Mesendoderm (in vitro differentiated cells): ENCODE measurements at regions not wholly inside any gene's neighbourhood (a gene's known extent, or its start where the extent isn't known, plus 50 kb on each side); places are given as distances from the start of the nearest gene placed in this dataset.

Experiments
- DNase-seq: peaks from one replicate; pipeline ENCODE4 v3.0.0; 2013
- H2AK5ac ChIP-seq: 2 replicates; pipeline ENCODE4 v1.6.1; 2013; ENCODE audit warnings: low read length, inconsistent platforms
- H2BK120ac ChIP-seq: 2 replicates; pipeline ENCODE4 v1.6.1; 2013; ENCODE audit warnings: low read depth, mild to moderate bottlenecking, low read length, moderate library complexity, mixed read lengths
- H2BK15ac ChIP-seq: replicated peaks from 2 replicates; pipeline ENCODE4 v1.6.1; 2013; ENCODE audit warnings: low read depth, mild to moderate bottlenecking, moderate library complexity
- H2BK5ac ChIP-seq: 2 replicates; pipeline ENCODE4 v1.6.1; 2013; ENCODE audit warnings: low read length, inconsistent platforms
- H3K18ac ChIP-seq: 2 replicates; pipeline ENCODE4 v1.6.1; 2013; ENCODE audit warnings: mild to moderate bottlenecking, low read length, mixed read lengths
- H3K23ac ChIP-seq: one replicate; pipeline ENCODE4 v1.6.1; 2013; ENCODE audit warnings: low read length
- H3K27ac ChIP-seq: 2 replicates; pipeline ENCODE4 v1.5.1; 2013; ENCODE audit warnings: low read depth, mild to moderate bottlenecking, inconsistent platforms, low read length, moderate library complexity
- H3K27me3 ChIP-seq: 2 replicates; pipeline ENCODE4 v1.6.1; 2013; ENCODE audit warnings: low read length, control low read depth, mild to moderate bottlenecking, inconsistent platforms; ENCODE audit not compliant: insufficient read depth, poor library complexity
- H3K36me3 ChIP-seq: 2 replicates; pipeline ENCODE4 v1.6.1; 2013; ENCODE audit warnings: low read length, inconsistent platforms; ENCODE audit not compliant: control insufficient read depth, insufficient read depth
- H3K4ac ChIP-seq: one replicate; pipeline ENCODE4 v1.6.1; 2013; ENCODE audit warnings: low read depth, mild to moderate bottlenecking, low read length, moderate library complexity
- H3K4me1 ChIP-seq: 2 replicates; pipeline ENCODE4 v1.6.1; 2013; ENCODE audit warnings: low read depth, low read length, inconsistent platforms; ENCODE audit not compliant: control insufficient read depth
- H3K4me2 ChIP-seq: 2 replicates; pipeline ENCODE4 v1.6.1; 2013; ENCODE audit warnings: low read length
- H3K4me3 ChIP-seq: 2 replicates; pipeline ENCODE4 v1.5.1; 2013; ENCODE audit warnings: mild to moderate bottlenecking, low read length
- H3K56ac ChIP-seq: one replicate; pipeline ENCODE4 v1.6.1; 2013; ENCODE audit warnings: low read length
- H3K79me1 ChIP-seq: 2 replicates; pipeline ENCODE4 v1.6.1; 2013; ENCODE audit warnings: low read length, inconsistent platforms
- H3K79me2 ChIP-seq: 2 replicates; pipeline ENCODE4 v1.6.1; 2013; ENCODE audit warnings: mild to moderate bottlenecking, low read length; ENCODE audit not compliant: control insufficient read depth, insufficient read depth
- H3K9ac ChIP-seq: 2 replicates; pipeline ENCODE4 v1.6.1; 2013; ENCODE audit warnings: low read length, inconsistent platforms
- H4K5ac ChIP-seq: one replicate; pipeline ENCODE4 v1.6.1; 2013; ENCODE audit warnings: low read length
- H4K8ac ChIP-seq: one replicate; pipeline ENCODE4 v1.6.1; 2013; ENCODE audit warnings: low read depth, mild to moderate bottlenecking, control low read depth, low read length, moderate library complexity
- WGBS: extraction: QIAGEN DNeasy Blood & Tissue Kit; methylation state at CpG from one replicate; pipeline ENCODE4 v1.1.7; 2013; ENCODE audit warnings: low lambda C conversion rate, missing lambda C conversion rate; ENCODE audit not compliant: insufficient coverage; ENCODE audit errors: extremely low coverage; 5-methylcytosine and 5-hydroxymethylcytosine counted together

DNA sequence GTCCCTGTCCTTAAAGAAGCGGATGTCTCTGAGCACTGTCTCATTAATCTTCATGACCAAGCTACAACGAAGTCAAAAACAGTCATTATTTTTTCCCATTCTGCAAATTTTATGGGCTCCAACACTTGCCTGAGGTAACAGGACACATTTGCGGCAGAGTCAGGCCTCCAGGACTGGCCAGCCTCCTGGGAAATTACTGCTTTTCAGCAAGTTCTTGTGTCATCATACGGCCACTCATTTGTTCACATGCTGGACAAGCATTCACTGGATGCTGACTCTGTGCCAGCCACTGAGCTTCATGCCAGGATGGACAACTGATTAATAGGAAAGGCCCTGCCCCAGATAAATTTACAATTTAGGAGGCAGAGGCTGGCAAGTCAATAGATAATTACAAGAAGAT is 305.7 kb downstream of the ACTL7B start:
- H4K8ac ChIP-seq = no peak overlapping the region
- no peaks in the 10 kb centered on the region for H3K36me3 ChIP-seq
- H4K5ac ChIP-seq = no peak overlapping the region
- H3K4me3 ChIP-seq = no peak overlapping the region
- no peak overlapping the region for H3K9ac ChIP-seq
- no peak overlapping the region for H2BK15ac ChIP-seq
- H3K23ac ChIP-seq = no peak overlapping the region
- H3K56ac ChIP-seq = no peak overlapping the region
- no peak overlapping the region for H2BK120ac ChIP-seq
- no peak overlapping the region for H2BK5ac ChIP-seq
- no peak overlapping the region for H3K4ac ChIP-seq
- H3K27me3 ChIP-seq = no peaks in the 10 kb centered on the region
- H2AK5ac ChIP-seq = no peak overlapping the region
- H3K27ac ChIP-seq = no peak overlapping the region
- no peaks in the 10 kb centered on the region for H3K79me2 ChIP-seq
- no peak for DNase-seq
- H3K79me1 ChIP-seq = no peaks in the 10 kb centered on the region
- H3K4me1 ChIP-seq = no peaks in the 10 kb centered on the region
- no peak overlapping the region for H3K18ac ChIP-seq
- no CpG with 5 or more reads among the region's 4 CpGs for WGBS
- no peak overlapping the region for H3K4me2 ChIP-seq

DNA sequence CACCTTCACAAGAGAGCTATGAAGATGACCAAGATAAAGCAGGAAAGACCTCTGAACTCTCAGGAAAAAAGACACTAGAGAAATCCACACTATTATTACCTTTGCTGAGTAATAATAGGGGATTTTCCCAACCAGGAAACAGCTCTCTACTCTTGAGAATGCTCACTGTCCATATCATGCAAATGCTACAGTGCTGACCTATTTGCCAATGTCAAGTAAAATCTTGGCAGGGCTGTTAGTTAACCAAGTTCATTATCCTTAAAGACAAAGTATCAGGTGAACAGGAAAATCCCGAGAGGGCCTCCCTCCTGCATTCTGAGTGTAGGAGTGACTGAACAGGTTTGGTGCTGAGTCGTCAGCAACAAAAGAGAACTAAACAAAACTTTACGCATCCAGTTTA is 306.6 kb downstream of the ACTL7B start:
- DNase-seq = no peak
- Histone ChIP-seq H3K79me1 (no peaks in the 10 kb centered on the region), H3K4me2 (no peak overlapping the region), H4K8ac (no peak overlapping the region), H4K5ac (no peak overlapping the region), H2BK120ac (no peak overlapping the region), H2BK5ac (no peak overlapping the region), H3K9ac (no peak overlapping the region), H3K23ac (no peak overlapping the region), H3K27me3 (no peaks in the 10 kb centered on the region), H3K27ac (no peak overlapping the region), H3K36me3 (no peaks in the 10 kb centered on the region), H3K4ac (no peak overlapping the region), H3K18ac (no peak overlapping the region), H3K4me3 (no peak overlapping the region), H3K79me2 (no peaks in the 10 kb centered on the region), H2BK15ac (no peak overlapping the region), H3K56ac (no peak overlapping the region), H3K4me1 (no peaks in the 10 kb centered on the region), H2AK5ac (no peak overlapping the region)
- WGBS = no CpG with 5 or more reads among the region's 3 CpGs

DNA sequence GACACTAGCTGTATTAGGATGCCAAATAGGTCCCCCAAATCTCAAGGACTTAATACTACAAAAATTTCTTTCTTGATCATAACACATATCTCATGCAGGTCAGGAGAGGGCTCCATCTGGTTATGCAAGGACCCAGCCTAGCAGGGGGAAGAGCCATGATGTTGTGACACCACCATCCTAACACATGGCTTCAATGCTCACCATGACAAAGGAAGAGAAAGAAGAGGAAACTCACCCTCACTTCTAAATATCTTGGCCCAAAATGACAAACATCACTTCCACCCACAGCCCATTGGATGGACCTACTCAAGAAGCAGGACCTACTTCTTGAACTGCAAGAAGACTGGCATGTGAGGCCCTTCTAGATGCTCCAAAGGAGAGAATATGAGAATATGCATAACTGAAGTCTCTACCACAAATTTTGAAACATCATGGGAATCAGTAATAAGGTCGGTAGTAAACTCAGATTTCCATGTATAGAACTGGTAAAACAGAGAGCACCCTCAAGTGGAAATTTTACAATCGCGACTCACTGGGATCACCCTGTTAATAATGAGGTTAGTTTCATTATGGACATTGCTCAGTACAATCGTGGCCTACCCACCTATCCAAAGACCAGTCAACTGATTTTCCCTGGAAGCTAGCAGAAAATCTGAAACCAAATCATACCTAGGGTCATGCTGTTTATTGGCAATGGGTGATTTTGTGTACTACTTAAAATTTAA is 308.2 kb downstream of the ACTL7B start:
- H3K18ac ChIP-seq = no peak overlapping the region
- H3K4ac ChIP-seq = no peak overlapping the region
- no peak overlapping the region for H3K27ac ChIP-seq
- no peak overlapping the region for H3K56ac ChIP-seq
- no peaks in the 10 kb centered on the region for H3K79me2 ChIP-seq
- no peak overlapping the region for H2AK5ac ChIP-seq
- no peaks in the 10 kb centered on the region for H3K79me1 ChIP-seq
- no peak overlapping the region for H3K23ac ChIP-seq
- no peaks in the 10 kb centered on the region for H3K4me1 ChIP-seq
- H2BK120ac ChIP-seq = no peak overlapping the region
- no peak for DNase-seq
- no peak overlapping the region for H2BK5ac ChIP-seq
- no peak overlapping the region for H3K9ac ChIP-seq
- no peak overlapping the region for H3K4me3 ChIP-seq
- no CpG with 5 or more reads among the region's 4 CpGs for WGBS
- no peak overlapping the region for H3K4me2 ChIP-seq
- H2BK15ac ChIP-seq = no peak overlapping the region
- no peak overlapping the region for H4K8ac ChIP-seq
- no peaks in the 10 kb centered on the region for H3K36me3 ChIP-seq
- no peak overlapping the region for H4K5ac ChIP-seq
- no peaks in the 10 kb centered on the region for H3K27me3 ChIP-seq

DNA sequence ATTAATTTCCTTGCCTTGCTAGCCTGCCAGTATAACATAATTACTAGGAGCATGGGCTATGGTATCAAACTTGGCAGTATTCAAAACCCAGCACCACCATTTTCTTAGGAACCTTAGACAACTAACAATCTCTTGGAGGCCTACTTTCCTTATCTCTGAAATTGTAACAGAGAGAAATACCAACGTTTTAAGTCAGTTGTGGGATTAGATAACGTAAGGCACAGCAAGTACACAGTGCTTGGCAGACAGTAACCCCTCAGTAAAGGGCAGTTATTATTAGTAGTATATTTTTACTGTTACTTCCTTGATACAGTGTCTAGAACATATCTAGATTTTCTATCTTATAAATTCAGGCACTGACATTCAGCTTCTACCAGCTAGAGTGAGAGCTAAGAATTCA is 309.6 kb downstream of the ACTL7B start:
- no peak overlapping the region for H4K5ac ChIP-seq
- no peak overlapping the region for H2BK120ac ChIP-seq

DNA sequence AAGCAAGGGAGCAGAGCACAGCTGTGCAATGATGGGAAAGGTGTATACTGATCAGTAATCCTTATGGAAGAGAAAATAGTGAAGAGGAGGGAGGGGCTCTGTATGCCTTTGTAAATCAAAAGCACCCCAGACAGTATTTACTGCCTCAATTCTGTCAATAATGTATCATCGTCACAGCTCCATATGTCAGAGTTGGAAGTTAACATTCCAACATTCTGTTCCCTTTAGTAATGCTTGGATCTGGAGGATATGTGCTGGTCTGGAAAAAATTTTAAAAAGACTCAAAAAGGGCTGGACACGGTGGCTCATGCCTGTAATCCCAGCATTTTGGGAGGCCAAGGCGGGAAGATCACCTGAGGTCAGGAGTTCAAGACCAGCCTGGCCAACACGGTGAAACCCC is 310.4 kb downstream of the ACTL7B start:
- Histone ChIP-seq H4K8ac (no peak overlapping the region), H3K4me3 (no peak overlapping the region), H2BK120ac (no peak overlapping the region), H3K4me1 (no peaks in the 10 kb centered on the region), H3K79me2 (no peaks in the 10 kb centered on the region), H3K27ac (no peak overlapping the region), H2BK5ac (no peak overlapping the region), H4K5ac (no peak overlapping the region), H2BK15ac (no peak overlapping the region), H3K9ac (no peak overlapping the region), H3K18ac (no peak overlapping the region), H3K27me3 (no peaks in the 10 kb centered on the region), H3K56ac (no peak overlapping the region), H3K4me2 (no peak overlapping the region), H3K36me3 (no peaks in the 10 kb centered on the region), H3K79me1 (no peaks in the 10 kb centered on the region), H2AK5ac (no peak overlapping the region), H3K4ac (no peak overlapping the region), H3K23ac (no peak overlapping the region)
- no CpG with 5 or more reads among the region's 4 CpGs for WGBS
- DNase-seq = no peak

More for the DNA sequence above, 309.6 kb downstream of the ACTL7B start:
- H3K4me2 ChIP-seq = no peak overlapping the region
- DNase-seq = no peak
- no peak overlapping the region for H3K27ac ChIP-seq
- no peak overlapping the region for H3K4ac ChIP-seq
- no peak overlapping the region for H3K56ac ChIP-seq
- no peak overlapping the region for H2BK5ac ChIP-seq
- no peak overlapping the region for H2AK5ac ChIP-seq
- no peak overlapping the region for H2BK15ac ChIP-seq
- no CpG with 5 or more reads among the region's 2 CpGs for WGBS
- no peaks in the 10 kb centered on the region for H3K27me3 ChIP-seq
- no peak overlapping the region for H3K23ac ChIP-seq
- no peaks in the 10 kb centered on the region for H3K36me3 ChIP-seq
- no peaks in the 10 kb centered on the region for H3K79me1 ChIP-seq
- no peaks in the 10 kb centered on the region for H3K4me1 ChIP-seq
- no peaks in the 10 kb centered on the region for H3K79me2 ChIP-seq
- H3K9ac ChIP-seq = no peak overlapping the region
- no peak overlapping the region for H3K4me3 ChIP-seq
- no peak overlapping the region for H3K18ac ChIP-seq
- no peak overlapping the region for H4K8ac ChIP-seq

DNA sequence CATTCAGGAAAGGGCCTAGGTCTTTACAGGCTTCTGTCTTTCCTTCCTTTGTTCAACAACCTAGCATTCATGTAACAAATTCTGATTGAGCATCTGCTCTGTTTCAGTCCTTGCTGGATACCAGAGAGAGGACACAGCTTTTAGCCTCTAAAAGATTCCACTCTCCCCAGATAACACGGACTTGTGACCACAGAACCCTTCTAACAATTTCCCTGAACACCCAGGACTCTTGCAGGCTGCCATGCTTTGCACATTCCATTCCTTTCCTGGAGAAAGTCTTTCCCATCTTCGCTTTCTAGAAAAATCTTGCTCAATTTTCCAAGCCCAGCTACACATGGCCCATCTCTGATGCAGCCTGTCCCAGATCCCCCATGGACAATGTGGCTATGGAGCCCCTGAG is 310.9 kb downstream of the ACTL7B start:
- H3K23ac ChIP-seq = no peak overlapping the region
- no peak overlapping the region for H3K4me3 ChIP-seq
- no peak overlapping the region for H3K56ac ChIP-seq
- no peaks in the 10 kb centered on the region for H3K4me1 ChIP-seq
- WGBS = no CpG with 5 or more reads among the region's 2 CpGs
- no peak overlapping the region for H2BK5ac ChIP-seq
- no peak overlapping the region for H4K8ac ChIP-seq
- H3K27me3 ChIP-seq = no peaks in the 10 kb centered on the region
- H4K5ac ChIP-seq = no peak overlapping the region
- H3K9ac ChIP-seq = no peak overlapping the region
- no peaks in the 10 kb centered on the region for H3K79me1 ChIP-seq
- no peak overlapping the region for H3K18ac ChIP-seq
- no peak overlapping the region for H3K4me2 ChIP-seq
- no peaks in the 10 kb centered on the region for H3K36me3 ChIP-seq
- H2BK120ac ChIP-seq = no peak overlapping the region
- H3K79me2 ChIP-seq = no peaks in the 10 kb centered on the region
- H3K27ac ChIP-seq = no peak overlapping the region
- no peak overlapping the region for H2AK5ac ChIP-seq
- no peak for DNase-seq
- H3K4ac ChIP-seq = no peak overlapping the region
- H2BK15ac ChIP-seq = no peak overlapping the region
